Caco-2 (cell line): ENCODE measurements at regions not wholly inside any gene's neighbourhood (a gene's known extent, or its start where the extent isn't known, plus 50 kb on each side); places are given as distances from the start of the nearest gene placed in this dataset.

ENCODE experiments used
- BruUV-seq: library from RNA; stranded (reverse); fragments of 400-500 nt; replicated peaks from 2 replicates; lab custom pipeline; 2021; lab: Mats Ljungman, UMichigan
- CTCF ChIA-PET: fragments of 300-600 bp; sonication (Branson Sonifier 250); formaldehyde crosslinking; loops from one replicate; lab custom pipeline; 2022; ENCODE audit warnings: antibody characterized with exemption; lab: Charles Lee
- POLR2A ChIA-PET: fragments of 300-600 bp; sonication (Branson Sonifier 250); formaldehyde crosslinking; loops from one replicate; lab custom pipeline; 2022; ENCODE audit warnings: antibody characterized with exemption; lab: Charles Lee
- DNase-seq, 2 experiments: peaks; one replicate each; pipeline versions ENCODE4 v3.0.0 to v3.0.0-alpha.2; 2020 to 2022
- H3K27me3 ChIP-seq: replicated peaks from 2 replicates; pipeline ENCODE4 v1.6.0; 2011; ENCODE audit warnings: low read length; ENCODE audit not compliant: control insufficient read depth, insufficient read depth
- H3K36me3 ChIP-seq: 2 replicates; pipeline ENCODE4 v1.5.1; 2011; ENCODE audit warnings: low read length; ENCODE audit not compliant: control insufficient read depth, insufficient read depth
- H3K4me1 ChIP-seq: fragments of 250-450 bp; sonication (Bioruptor Pico); 2 replicates; pipeline ENCODE4 v1.5.1; 2020; ENCODE audit warnings: mild to moderate bottlenecking
- H3K4me3 ChIP-seq: 2 replicates; pipeline ENCODE4 v1.5.1; 2011; ENCODE audit warnings: low read depth, mild to moderate bottlenecking, control low read depth, low read length
- H3K9me3 ChIP-seq: fragments of 250-450 bp; sonication (Bioruptor Pico); 2 replicates; pipeline ENCODE4 v1.5.1; 2020; ENCODE audit warnings: mild to moderate bottlenecking, moderate library complexity
- H3K27ac Mint-ChIP-seq: one replicate; pipeline ENCODE4 v1.8.0; 2022; ENCODE audit warnings: mixed read lengths; ENCODE audit not compliant: unreplicated experiment
- H3K27me3 Mint-ChIP-seq: one replicate; pipeline ENCODE4 v1.8.0; 2022; ENCODE audit warnings: mixed read lengths; ENCODE audit not compliant: insufficient read depth, unreplicated experiment
- H3K36me3 Mint-ChIP-seq: one replicate; pipeline ENCODE4 v1.8.0; 2022; ENCODE audit warnings: mild to moderate bottlenecking, mixed read lengths; ENCODE audit not compliant: insufficient read depth, unreplicated experiment
- H3K4me1 Mint-ChIP-seq: one replicate; pipeline ENCODE4 v1.8.0; 2022; ENCODE audit warnings: low read depth, mixed read lengths; ENCODE audit not compliant: unreplicated experiment
- H3K4me3 Mint-ChIP-seq: one replicate; pipeline ENCODE4 v1.8.0; 2022; ENCODE audit warnings: mild to moderate bottlenecking, moderate library complexity, mixed read lengths; ENCODE audit not compliant: unreplicated experiment
- H3K9me3 Mint-ChIP-seq: one replicate; pipeline ENCODE4 v1.8.0; 2022; ENCODE audit warnings: mixed read lengths; ENCODE audit not compliant: unreplicated experiment
- CTCF ChIP-seq, 2 experiments: fragments of 200-600 bp in 1 of 2; IDR thresholded peaks; 1 replicate in 1 of 2; 2 replicates in 1 of 2; pipeline versions ENCODE4 v1.5.1 to v1.8.0; 2011 to 2022; ENCODE audit warnings: antibody characterized with exemption in 1 of 2, control low read depth in 1 of 2, inconsistent platforms in 1 of 2, low read depth in 1 of 2, low read length in 1 of 2, mild to moderate bottlenecking in 1 of 2, moderate library complexity in 1 of 2; ENCODE audit not compliant: insufficient read depth in 1 of 2, severe bottlenecking in 1 of 2, unreplicated experiment in 1 of 2
- intact Hi-C: fragments of 100-400 bp; cut with micrococcal nuclease; formaldehyde crosslinking; loops from one replicate; pipeline ENCODE4 v1.10.0; 2022; ENCODE audit not compliant: unreplicated experiment

DNA sequence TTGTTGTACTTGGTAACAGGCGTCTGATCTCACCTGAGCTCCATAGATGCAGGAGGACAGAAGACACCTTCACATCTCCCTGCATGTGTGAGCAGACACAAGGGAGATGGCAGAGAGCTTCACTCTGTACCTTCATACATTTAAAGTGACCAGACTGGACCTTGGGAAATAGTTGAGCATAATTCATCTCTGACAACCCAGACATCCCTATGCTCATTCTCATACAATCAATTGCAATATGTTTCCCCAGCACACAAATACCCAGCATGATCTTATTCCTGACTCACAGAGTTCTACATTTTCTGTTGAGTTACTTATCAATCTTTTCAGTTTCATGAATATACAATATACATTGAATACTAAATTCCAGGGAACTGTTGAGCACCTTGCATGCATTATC lies 488.2 kb upstream of the API5 start:
- ChIA-PET CTCF (no interaction called here), POLR2A (no interaction called here)
- H3K9me3 ChIP-seq: no peaks in the 10 kb centered on the region
- H3K4me3 ChIP-seq: no peak overlapping the region
- Mint-ChIP-seq H3K4me3 (no peak overlapping the region), H3K9me3 (no peaks in the 10 kb centered on the region), H3K27me3 (peaks cover 3% of the 10 kb centered on the region), H3K27ac (no peak overlapping the region), H3K4me1 (no peaks in the 10 kb centered on the region), H3K36me3 (no peaks in the 10 kb centered on the region)
- BruUV-seq: no TSS peak
- no peaks in the 10 kb centered on the region for H3K36me3 ChIP-seq
- intact Hi-C loops: no loop called here
- H3K27me3 ChIP-seq: no peaks in the 10 kb centered on the region
- no peak for DNase-seq
- TF ChIP-seq CTCF (IDR thresholded peaks at IDR 0.05; ENCODE audit: insufficient read depth in 1 of 2, low read depth in 1 of 2, low read length in 1 of 2, severe bottlenecking in 1 of 2, unreplicated experiment in 1 of 2): no peak
- no peaks in the 10 kb centered on the region for H3K4me1 ChIP-seq

DNA sequence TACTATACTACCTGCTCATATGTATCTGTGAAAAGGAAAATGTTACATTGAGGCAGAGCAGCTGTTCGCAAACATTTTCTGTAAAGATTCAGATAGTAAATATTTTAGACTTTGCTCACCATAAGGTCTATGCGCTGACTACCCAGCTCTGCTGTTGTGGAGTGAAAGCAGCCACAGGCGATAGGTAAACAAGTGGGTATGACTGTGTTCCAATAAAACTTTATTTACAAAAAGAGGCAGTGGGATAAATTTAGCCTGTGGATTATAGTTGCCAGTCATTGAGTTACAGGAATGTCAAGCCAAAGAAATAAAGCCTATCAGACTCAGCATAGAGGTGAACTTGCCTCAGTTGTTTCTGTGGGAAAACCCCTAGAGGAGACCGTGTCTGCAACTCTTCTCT lies 487.7 kb upstream of the API5 start:
- intact Hi-C loops: no loop called here
- no peaks in the 10 kb centered on the region for H3K9me3 Mint-ChIP-seq
- H3K4me1 Mint-ChIP-seq: no peaks in the 10 kb centered on the region

GRCh38 chr11:42825598-42825997 lies 486.2 kb upstream of the API5 start:
- Mint-ChIP-seq H3K27ac (no peak overlapping the region), H3K9me3 (no peaks in the 10 kb centered on the region), H3K27me3 (peaks cover 3% of the 10 kb centered on the region), H3K4me1 (no peaks in the 10 kb centered on the region), H3K36me3 (no peaks in the 10 kb centered on the region), H3K4me3 (no peak overlapping the region)
- no TSS peak for BruUV-seq
- CTCF ChIA-PET: no interaction called here
- Histone ChIP-seq H3K4me1 (no peaks in the 10 kb centered on the region), H3K27me3 (no peaks in the 10 kb centered on the region; the same call in 1 of the 2 replicates), H3K36me3 (no peaks in the 10 kb centered on the region), H3K4me3 (no peak overlapping the region), H3K9me3 (no peaks in the 10 kb centered on the region)
- POLR2A ChIA-PET: no interaction called here
- TF ChIP-seq CTCF (IDR thresholded peaks at IDR 0.05; ENCODE audit: insufficient read depth in 1 of 2, low read depth in 1 of 2, low read length in 1 of 2, severe bottlenecking in 1 of 2, unreplicated experiment in 1 of 2): no peak
- intact Hi-C loops: no loop called here
- no peak for DNase-seq

More for the DNA sequence above, 487.7 kb upstream of the API5 start:
- Histone ChIP-seq H3K4me3 (no peak overlapping the region), H3K27me3 (no peaks in the 10 kb centered on the region), H3K9me3 (no peaks in the 10 kb centered on the region), H3K4me1 (no peaks in the 10 kb centered on the region), H3K36me3 (no peaks in the 10 kb centered on the region)
- H3K27ac Mint-ChIP-seq: no peak overlapping the region
- H3K36me3 Mint-ChIP-seq: no peaks in the 10 kb centered on the region
- DNase-seq: no peak
- BruUV-seq: no TSS peak
- ChIA-PET POLR2A (no interaction called here), CTCF (no interaction called here)
- H3K4me3 Mint-ChIP-seq: no peak overlapping the region
- peaks cover 3% of the 10 kb centered on the region for H3K27me3 Mint-ChIP-seq
- TF ChIP-seq CTCF (IDR thresholded peaks at IDR 0.05; ENCODE audit: insufficient read depth in 1 of 2, low read depth in 1 of 2, low read length in 1 of 2, severe bottlenecking in 1 of 2, unreplicated experiment in 1 of 2): no peak
